ENCODE measurements at regions not wholly inside any gene's neighbourhood (a gene's known extent, or its start where the extent isn't known, plus 50 kb on each side); places are given as distances from the start of the nearest gene placed in this dataset.

DNA sequence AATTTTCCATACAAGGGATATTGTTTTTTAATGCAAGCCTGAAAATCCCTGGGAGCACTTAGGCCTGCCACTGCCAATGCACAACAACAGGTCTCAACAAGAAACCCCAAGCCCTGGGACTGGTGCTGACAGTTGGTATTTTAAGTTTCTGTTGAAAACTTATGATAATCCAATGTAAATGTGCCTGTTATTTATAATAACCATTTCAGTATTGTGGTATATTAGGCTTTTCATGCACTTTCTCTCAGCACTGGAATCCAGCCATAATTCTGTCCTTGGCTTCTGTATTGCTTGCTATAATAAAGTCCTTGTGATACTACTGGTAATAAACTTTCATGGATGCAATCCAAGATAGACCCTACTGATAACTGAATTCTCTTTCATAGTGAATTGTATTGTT is 218.9 kb downstream of the PCDH7 start:
- TF ChIP-seq, protein P1, sequence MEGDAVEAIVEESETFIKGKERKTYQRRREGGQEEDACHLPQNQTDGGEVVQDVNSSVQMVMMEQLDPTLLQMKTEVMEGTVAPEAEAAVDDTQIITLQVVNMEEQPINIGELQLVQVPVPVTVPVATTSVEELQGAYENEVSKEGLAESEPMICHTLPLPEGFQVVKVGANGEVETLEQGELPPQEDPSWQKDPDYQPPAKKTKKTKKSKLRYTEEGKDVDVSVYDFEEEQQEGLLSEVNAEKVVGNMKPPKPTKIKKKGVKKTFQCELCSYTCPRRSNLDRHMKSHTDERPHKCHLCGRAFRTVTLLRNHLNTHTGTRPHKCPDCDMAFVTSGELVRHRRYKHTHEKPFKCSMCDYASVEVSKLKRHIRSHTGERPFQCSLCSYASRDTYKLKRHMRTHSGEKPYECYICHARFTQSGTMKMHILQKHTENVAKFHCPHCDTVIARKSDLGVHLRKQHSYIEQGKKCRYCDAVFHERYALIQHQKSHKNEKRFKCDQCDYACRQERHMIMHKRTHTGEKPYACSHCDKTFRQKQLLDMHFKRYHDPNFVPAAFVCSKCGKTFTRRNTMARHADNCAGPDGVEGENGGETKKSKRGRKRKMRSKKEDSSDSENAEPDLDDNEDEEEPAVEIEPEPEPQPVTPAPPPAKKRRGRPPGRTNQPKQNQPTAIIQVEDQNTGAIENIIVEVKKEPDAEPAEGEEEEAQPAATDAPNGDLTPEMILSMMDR (IDR thresholded peaks at IDR 0.05) = no peak
- TF ChIP-seq ZFX (IDR thresholded peaks at IDR 0.05; ENCODE audit: borderline replicate concordance) = no peak

Measured in 22Rv1 (cell line).